ENCODE measurements at regions not wholly inside any gene's neighbourhood (a gene's known extent, or its start where the extent isn't known, plus 50 kb on each side); places are given as distances from the start of the nearest gene placed in this dataset.

- TF ChIP-seq CTCF (IDR thresholded peaks at IDR 0.05) (no peak), ZFX (IDR thresholded peaks at IDR 0.05; ENCODE audit: borderline replicate concordance) (no peak)
Measured at GRCh38 chr2:180202467-180202951, 195.4 kb upstream of the CWC22 start.

All from 22Rv1 (cell line).